Astrocyte (in vitro differentiated cells and primary cell): ENCODE measurements at regions not wholly inside any gene's neighbourhood (a gene's known extent, or its start where the extent isn't known, plus 50 kb on each side); places are given as distances from the start of the nearest gene placed in this dataset.

Experiments used
- EZH2 ChIP-seq: IDR thresholded peaks from 2 replicates; pipeline ENCODE4 v1.6.1; 2012; ENCODE audit warnings: mild to moderate bottlenecking, low read length, inconsistent platforms; ENCODE audit not compliant: insufficient read depth
- TF ChIP-seq, protein P1 (sequence below): IDR thresholded peaks from 2 replicates; pipeline ENCODE4 v1.5.1; 2011; ENCODE audit warnings: low read depth, mild to moderate bottlenecking, inconsistent platforms, low read length, moderate library complexity; ENCODE audit not compliant: insufficient read depth

GRCh38 chr19:46917002-46917401 lies 56.2 kb downstream of the ARHGAP35 start:
- no peak for TF ChIP-seq EZH2
- TF ChIP-seq, protein P1, sequence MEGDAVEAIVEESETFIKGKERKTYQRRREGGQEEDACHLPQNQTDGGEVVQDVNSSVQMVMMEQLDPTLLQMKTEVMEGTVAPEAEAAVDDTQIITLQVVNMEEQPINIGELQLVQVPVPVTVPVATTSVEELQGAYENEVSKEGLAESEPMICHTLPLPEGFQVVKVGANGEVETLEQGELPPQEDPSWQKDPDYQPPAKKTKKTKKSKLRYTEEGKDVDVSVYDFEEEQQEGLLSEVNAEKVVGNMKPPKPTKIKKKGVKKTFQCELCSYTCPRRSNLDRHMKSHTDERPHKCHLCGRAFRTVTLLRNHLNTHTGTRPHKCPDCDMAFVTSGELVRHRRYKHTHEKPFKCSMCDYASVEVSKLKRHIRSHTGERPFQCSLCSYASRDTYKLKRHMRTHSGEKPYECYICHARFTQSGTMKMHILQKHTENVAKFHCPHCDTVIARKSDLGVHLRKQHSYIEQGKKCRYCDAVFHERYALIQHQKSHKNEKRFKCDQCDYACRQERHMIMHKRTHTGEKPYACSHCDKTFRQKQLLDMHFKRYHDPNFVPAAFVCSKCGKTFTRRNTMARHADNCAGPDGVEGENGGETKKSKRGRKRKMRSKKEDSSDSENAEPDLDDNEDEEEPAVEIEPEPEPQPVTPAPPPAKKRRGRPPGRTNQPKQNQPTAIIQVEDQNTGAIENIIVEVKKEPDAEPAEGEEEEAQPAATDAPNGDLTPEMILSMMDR = no peak
